ENCODE measurements at regions not wholly inside any gene's neighbourhood (a gene's known extent, or its start where the extent isn't known, plus 50 kb on each side); places are given as distances from the start of the nearest gene placed in this dataset.

GRCh38 chr13:57784633-57785032, 153.1 kb downstream of the PCDH17 start:
- no peak for DNase-seq (ENCODE audit: low read depth)

- DNase-seq (ENCODE audit: low read depth) = no peak
Measured at GRCh38 chr13:57787058-57787791, 155.7 kb downstream of the PCDH17 start.

GRCh38 chr13:57799624-57800023, 168.1 kb downstream of the PCDH17 start:
- DNase-seq (ENCODE audit: low read depth) = no peak

- no peak for DNase-seq (ENCODE audit: low read depth)
Measured at GRCh38 chr13:57813651-57814050, 182.1 kb downstream of the PCDH17 start.

GRCh38 chr13:57815600-57815999, 184.1 kb downstream of the PCDH17 start:
- DNase-seq (ENCODE audit: low read depth) = no peak

- no peak for DNase-seq (ENCODE audit: low read depth)
Measured at GRCh38 chr13:57820924-57821323, 189.4 kb downstream of the PCDH17 start.

GRCh38 chr13:57823704-57824103, 192.2 kb downstream of the PCDH17 start:
- DNase-seq (ENCODE audit: low read depth) = no peak

GRCh38 chr13:57824121-57824520, 192.6 kb downstream of the PCDH17 start:
- DNase-seq (ENCODE audit: low read depth) = no peak

- no peak for DNase-seq (ENCODE audit: low read depth)
Measured at GRCh38 chr13:57825066-57825465, 193.5 kb downstream of the PCDH17 start.

- no peak for DNase-seq (ENCODE audit: low read depth)
Measured at GRCh38 chr13:57829496-57829895, 198.0 kb downstream of the PCDH17 start.

- DNase-seq (ENCODE audit: low read depth) = no peak
Measured at GRCh38 chr13:57832187-57832586, 200.6 kb downstream of the PCDH17 start.

- DNase-seq (ENCODE audit: low read depth) = no peak
Measured at GRCh38 chr13:57837801-57838200, 206.3 kb downstream of the PCDH17 start.

- no peak for DNase-seq (ENCODE audit: low read depth)
Measured at GRCh38 chr13:57843521-57843920, 212.0 kb downstream of the PCDH17 start.

- no peak for DNase-seq (ENCODE audit: low read depth)
Measured at GRCh38 chr13:57846600-57847173, 215.1 kb downstream of the PCDH17 start.

GRCh38 chr13:57857945-57858344, 226.4 kb downstream of the PCDH17 start:
- no peak for DNase-seq (ENCODE audit: low read depth)

GRCh38 chr13:57858376-57858775, 226.8 kb downstream of the PCDH17 start:
- DNase-seq (ENCODE audit: low read depth) = no peak

GRCh38 chr13:57862879-57863278, 231.3 kb downstream of the PCDH17 start:
- no peak for DNase-seq (ENCODE audit: low read depth)

- no peak for DNase-seq (ENCODE audit: low read depth)
Measured at GRCh38 chr13:57865600-57866294, 234.2 kb downstream of the PCDH17 start.

- DNase-seq (ENCODE audit: low read depth) = no peak
Measured at GRCh38 chr13:57874530-57874929, 243.0 kb downstream of the PCDH17 start.

- DNase-seq (ENCODE audit: low read depth) = no peak
Measured at GRCh38 chr13:57877601-57878000, 246.1 kb downstream of the PCDH17 start.

GRCh38 chr13:57878291-57878690, 246.7 kb downstream of the PCDH17 start:
- DNase-seq (ENCODE audit: low read depth) = no peak

GRCh38 chr13:57897225-57897624, 265.7 kb downstream of the PCDH17 start:
- DNase-seq (ENCODE audit: low read depth) = no peak

- DNase-seq (ENCODE audit: low read depth) = no peak
Measured at GRCh38 chr13:57899096-57899495, 267.6 kb downstream of the PCDH17 start.

All from stimulated activated CD4-positive, alpha-beta T cell treated with anti-CD3 and anti-CD28 coated beads, Interleukin-2, amount 100 ng/mL, for 4 hours (primary cell).